ENCODE measurements at regions not wholly inside any gene's neighbourhood (a gene's known extent, or its start where the extent isn't known, plus 50 kb on each side); places are given as distances from the start of the nearest gene placed in this dataset.

- no peak for ATAC-seq
- Mint-ChIP-seq H3K4me1 (peaks cover 15% of the 10 kb centered on the region), H3K36me3 (no peaks in the 10 kb centered on the region), H3K4me3 (no peak overlapping the region), H3K9me3 (peaks cover 5% of the 10 kb centered on the region; the same call in 1 of the 2 replicates), H3K27me3 (ENCODE audit: low read depth) (no peaks in the 10 kb centered on the region), H3K27ac (no peak overlapping the region)
- ChIA-PET POLR2A (no interaction called here), CTCF (interaction anchor here (1.0 kb wide), 1 partner anchor 27 kb away, joined by 3 read pairs; no protein-coding TSS in a partner anchor)
- TF ChIP-seq TEAD1 (CRISPR knock-in tag; IDR thresholded peaks at IDR 0.05) (no peak), ETV6 (CRISPR knock-in tag; IDR thresholded peaks at IDR 0.05) (no peak), NFE2L1 (CRISPR knock-in tag; IDR thresholded peaks at IDR 0.05) (no peak), ZNF396 (CRISPR knock-in tag; IDR thresholded peaks at IDR 0.05; ENCODE audit: borderline replicate concordance) (no peak), MAX (CRISPR knock-in tag; IDR thresholded peaks at IDR 0.05) (no peak), FOXP4 (CRISPR knock-in tag; IDR thresholded peaks at IDR 0.05) (no peak), PRDM15 (CRISPR knock-in tag; IDR thresholded peaks at IDR 0.05) (no peak), GRHL2 (CRISPR knock-in tag; IDR thresholded peaks at IDR 0.05; ENCODE audit: insufficient replicate concordance, severe bottlenecking) (no peak), TCF7 (CRISPR knock-in tag; IDR thresholded peaks at IDR 0.05; ENCODE audit: low read depth) (no peak)
- TF ChIP-seq, protein P1, sequence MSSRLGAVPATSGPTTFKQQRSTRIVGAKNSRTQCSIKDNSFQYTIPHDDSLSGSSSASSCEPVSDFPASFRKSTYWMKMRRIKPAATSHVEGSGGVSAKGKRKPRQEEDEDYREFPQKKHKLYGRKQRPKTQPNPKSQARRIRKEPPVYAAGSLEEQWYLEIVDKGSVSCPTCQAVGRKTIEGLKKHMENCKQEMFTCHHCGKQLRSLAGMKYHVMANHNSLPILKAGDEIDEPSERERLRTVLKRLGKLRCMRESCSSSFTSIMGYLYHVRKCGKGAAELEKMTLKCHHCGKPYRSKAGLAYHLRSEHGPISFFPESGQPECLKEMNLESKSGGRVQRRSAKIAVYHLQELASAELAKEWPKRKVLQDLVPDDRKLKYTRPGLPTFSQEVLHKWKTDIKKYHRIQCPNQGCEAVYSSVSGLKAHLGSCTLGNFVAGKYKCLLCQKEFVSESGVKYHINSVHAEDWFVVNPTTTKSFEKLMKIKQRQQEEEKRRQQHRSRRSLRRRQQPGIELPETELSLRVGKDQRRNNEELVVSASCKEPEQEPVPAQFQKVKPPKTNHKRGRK (CRISPR knock-in tag; IDR thresholded peaks at IDR 0.05; ENCODE audit: borderline replicate concordance): no peak
- TF ChIP-seq, protein P2, sequence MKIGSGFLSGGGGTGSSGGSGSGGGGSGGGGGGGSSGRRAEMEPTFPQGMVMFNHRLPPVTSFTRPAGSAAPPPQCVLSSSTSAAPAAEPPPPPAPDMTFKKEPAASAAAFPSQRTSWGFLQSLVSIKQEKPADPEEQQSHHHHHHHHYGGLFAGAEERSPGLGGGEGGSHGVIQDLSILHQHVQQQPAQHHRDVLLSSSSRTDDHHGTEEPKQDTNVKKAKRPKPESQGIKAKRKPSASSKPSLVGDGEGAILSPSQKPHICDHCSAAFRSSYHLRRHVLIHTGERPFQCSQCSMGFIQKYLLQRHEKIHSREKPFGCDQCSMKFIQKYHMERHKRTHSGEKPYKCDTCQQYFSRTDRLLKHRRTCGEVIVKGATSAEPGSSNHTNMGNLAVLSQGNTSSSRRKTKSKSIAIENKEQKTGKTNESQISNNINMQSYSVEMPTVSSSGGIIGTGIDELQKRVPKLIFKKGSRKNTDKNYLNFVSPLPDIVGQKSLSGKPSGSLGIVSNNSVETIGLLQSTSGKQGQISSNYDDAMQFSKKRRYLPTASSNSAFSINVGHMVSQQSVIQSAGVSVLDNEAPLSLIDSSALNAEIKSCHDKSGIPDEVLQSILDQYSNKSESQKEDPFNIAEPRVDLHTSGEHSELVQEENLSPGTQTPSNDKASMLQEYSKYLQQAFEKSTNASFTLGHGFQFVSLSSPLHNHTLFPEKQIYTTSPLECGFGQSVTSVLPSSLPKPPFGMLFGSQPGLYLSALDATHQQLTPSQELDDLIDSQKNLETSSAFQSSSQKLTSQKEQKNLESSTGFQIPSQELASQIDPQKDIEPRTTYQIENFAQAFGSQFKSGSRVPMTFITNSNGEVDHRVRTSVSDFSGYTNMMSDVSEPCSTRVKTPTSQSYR (CRISPR knock-in tag; IDR thresholded peaks at IDR 0.05): no peak
- DNase-seq (ENCODE audit: low spot score): no peak
Measured at GRCh38 chr13:87837946-87838345, 166.8 kb downstream of the SLITRK5 start.

DNA sequence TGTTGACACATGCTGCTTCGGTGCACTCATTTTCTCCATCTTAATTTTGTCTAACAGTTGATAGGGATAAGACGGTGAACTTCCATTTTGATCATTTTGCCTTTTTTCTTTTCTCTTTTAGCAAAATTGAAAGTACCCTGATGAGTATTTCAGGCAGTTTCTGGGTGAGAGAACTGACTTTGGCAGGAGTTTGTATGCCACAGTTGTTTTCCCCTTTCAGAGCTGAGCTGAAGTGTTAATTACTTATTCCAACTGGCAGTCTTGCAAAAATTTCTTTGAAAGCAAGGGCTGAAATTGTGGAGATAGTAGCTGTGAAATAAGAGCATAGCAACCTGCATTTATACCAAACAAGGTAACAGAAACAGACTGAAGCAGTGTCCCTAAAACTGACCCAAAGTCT is 180.2 kb downstream of the SLITRK5 start:
- peaks cover 10% of the 10 kb centered on the region for H3K36me3 Mint-ChIP-seq
- H3K9me3 Mint-ChIP-seq: peaks cover 17% of the 10 kb centered on the region
- H3K27ac Mint-ChIP-seq: no peak overlapping the region
- ATAC-seq (no peak), DNase-seq (ENCODE audit: low spot score) (no peak)
- no peaks in the 10 kb centered on the region for H3K27me3 Mint-ChIP-seq (ENCODE audit: low read depth)
- peaks cover 4% of the 10 kb centered on the region; the same call in 1 of the 2 replicates for H3K4me1 Mint-ChIP-seq
- H3K4me3 Mint-ChIP-seq: no peak overlapping the region
- ChIA-PET POLR2A (no interaction called here), CTCF (no interaction called here)
- TF ChIP-seq OVOL2 (CRISPR knock-in tag; IDR thresholded peaks at IDR 0.05; ENCODE audit: borderline replicate concordance) (no peak), PRDM15 (CRISPR knock-in tag; IDR thresholded peaks at IDR 0.05) (no peak), AR (CRISPR knock-in tag; IDR thresholded peaks at IDR 0.05) (no peak), CREB1 (CRISPR knock-in tag; IDR thresholded peaks at IDR 0.05) (no peak), ZNF138 (CRISPR knock-in tag; conservative IDR thresholded peaks at IDR 0.05) (no peak), NFYB (CRISPR knock-in tag; conservative IDR thresholded peaks at IDR 0.05; ENCODE audit: low read depth) (no peak), TEAD4 (CRISPR knock-in tag; IDR thresholded peaks at IDR 0.05) (no peak)
